ENCODE measurements at regions not wholly inside any gene's neighbourhood (a gene's known extent, or its start where the extent isn't known, plus 50 kb on each side); places are given as distances from the start of the nearest gene placed in this dataset.
A peak's percentile ranks its signal among the peaks of the same experiment; 100 is the strongest.

- DNase-seq (ENCODE audit: low read depth in 2 of 3, low spot score in 2 of 3) = no peak
Observed at GRCh38 chr4:114173968-114174367, 194.5 kb upstream of the ARSJ start.

- no peak for DNase-seq (ENCODE audit: low read depth in 2 of 3, low spot score in 2 of 3)
Observed at GRCh38 chr4:114177628-114178027, 198.2 kb upstream of the ARSJ start.

GRCh38 chr4:114178392-114178791 lies 198.9 kb upstream of the ARSJ start:
- DNase-seq (ENCODE audit: low read depth in 2 of 3, low spot score in 2 of 3) = no peak

- DNase-seq (ENCODE audit: low read depth in 2 of 3, low spot score in 2 of 3) = peak in 2 of 3 experiments; percentile 3 to 11
Observed at GRCh38 chr4:114180481-114180880, 201.0 kb upstream of the ARSJ start.

- no peak for DNase-seq (ENCODE audit: low read depth in 2 of 3, low spot score in 2 of 3)
Observed at GRCh38 chr4:114184901-114185300, 205.5 kb upstream of the ARSJ start.

GRCh38 chr4:114187592-114187991 lies 208.1 kb upstream of the ARSJ start:
- DNase-seq (ENCODE audit: low read depth in 2 of 3, low spot score in 2 of 3) = no peak

GRCh38 chr4:114191496-114191895 lies 212.0 kb upstream of the ARSJ start:
- DNase-seq (ENCODE audit: low read depth in 2 of 3, low spot score in 2 of 3) = no peak

GRCh38 chr4:114192854-114193253 lies 213.4 kb upstream of the ARSJ start:
- DNase-seq (ENCODE audit: low read depth in 2 of 3, low spot score in 2 of 3) = no peak

- no peak for DNase-seq (ENCODE audit: low read depth in 2 of 3, low spot score in 2 of 3)
Observed at GRCh38 chr4:114193624-114194399, 214.4 kb upstream of the ARSJ start.

GRCh38 chr4:114196606-114197005 lies 217.2 kb upstream of the ARSJ start:
- no peak for DNase-seq (ENCODE audit: low read depth in 2 of 3, low spot score in 2 of 3)

- no peak for DNase-seq (ENCODE audit: low read depth in 2 of 3, low spot score in 2 of 3)
Observed at GRCh38 chr4:114200026-114200425, 220.6 kb upstream of the ARSJ start.

- no peak for DNase-seq (ENCODE audit: low read depth in 2 of 3, low spot score in 2 of 3)
Observed at GRCh38 chr4:114205261-114205660, 225.8 kb upstream of the ARSJ start.

- DNase-seq (ENCODE audit: low read depth in 2 of 3, low spot score in 2 of 3) = no peak
Observed at GRCh38 chr4:114208574-114209151, 229.2 kb upstream of the ARSJ start.

GRCh38 chr4:114209584-114209983 lies 230.1 kb upstream of the ARSJ start:
- DNase-seq (ENCODE audit: low read depth in 2 of 3, low spot score in 2 of 3) = no peak

- DNase-seq (ENCODE audit: low read depth in 2 of 3, low spot score in 2 of 3) = no peak
Observed at GRCh38 chr4:114211556-114211955, 232.1 kb upstream of the ARSJ start.

- DNase-seq (ENCODE audit: low read depth in 2 of 3, low spot score in 2 of 3) = no peak
Observed at GRCh38 chr4:114217150-114217817, 237.8 kb upstream of the ARSJ start.

- no peak for DNase-seq (ENCODE audit: low read depth in 2 of 3, low spot score in 2 of 3)
Observed at GRCh38 chr4:114223580-114223979, 244.1 kb upstream of the ARSJ start.

GRCh38 chr4:114225436-114225835 lies 246.0 kb upstream of the ARSJ start:
- no peak for DNase-seq (ENCODE audit: low read depth in 2 of 3, low spot score in 2 of 3)

GRCh38 chr4:114226179-114226578 lies 246.7 kb upstream of the ARSJ start:
- DNase-seq (ENCODE audit: low read depth in 2 of 3, low spot score in 2 of 3) = no peak

- no peak for DNase-seq (ENCODE audit: low read depth in 2 of 3, low spot score in 2 of 3)
Observed at GRCh38 chr4:114226968-114227760, 247.7 kb upstream of the ARSJ start.

GRCh38 chr4:114229706-114230105 lies 250.3 kb upstream of the ARSJ start:
- no peak for DNase-seq (ENCODE audit: low read depth in 2 of 3, low spot score in 2 of 3)
